HepG2 (cell line): ENCODE measurements at regions not wholly inside any gene's neighbourhood (a gene's known extent, or its start where the extent isn't known, plus 50 kb on each side); places are given as distances from the start of the nearest gene placed in this dataset.

Experiments used
- ATAC-seq: fragments of 200-7000 bp; cut with Tn5 transposase; 3 replicates; pipeline ENCODE4 v1.9.1; 2020; ENCODE audit warnings: mild to moderate bottlenecking, moderate library complexity
- BruUV-seq: library from RNA; stranded (reverse); fragments of 400-500 nt; replicated peaks from 2 replicates; lab custom pipeline; 2021; lab: Mats Ljungman, UMichigan
- CTCF ChIA-PET: fragments of 300-600 bp; formaldehyde crosslinking; extraction: SDS; loops from one replicate; lab custom pipeline; 2021; ENCODE audit warnings: low total read pairs, inconsistent platforms, low intra/inter-chr PET ratio; lab: Yijun Ruan, JAX
- POLR2A ChIA-PET: fragments of 350-600 bp; sonication (Branson Sonifier 250); formaldehyde crosslinking; loops from one replicate; lab custom pipeline; 2020; ENCODE audit warnings: antibody characterized with exemption, inconsistent platforms; lab: Yijun Ruan, JAX
- DNase-seq: peaks from one replicate; pipeline ENCODE4 v3.0.0-alpha.2; 2015; ENCODE audit warnings: low spot score
- FAIRE-seq: peaks from 3 replicates; lab custom pipeline; 2011; peaks lifted over from hg19 to GRCh38; lab: Jason Lieb, UNC
- H2AFZ ChIP-seq: one replicate; pipeline ENCODE4 v1.6.1; 2011; ENCODE audit warnings: low read length, inconsistent platforms
- H3K27ac ChIP-seq: fragments of 300-600 bp; 3 replicates; pipeline ENCODE4 v1.8.0; 2011; ENCODE audit warnings: mixed run types, mild to moderate bottlenecking, mixed read lengths, low read length, inconsistent platforms; ENCODE audit not compliant: insufficient read depth; ENCODE audit errors: extremely low read length
- H3K27me3 ChIP-seq, 2 experiments: fragments of 200-600 bp in 1 of 2; 2 replicates in 1 of 2; 3 replicates in 1 of 2; pipeline versions ENCODE4 v1.6.0 to v1.8.0; 2011; ENCODE audit warnings: low read length in 2 of 2, mild to moderate bottlenecking in 2 of 2, moderate library complexity in 2 of 2, inconsistent platforms in 1 of 2; ENCODE audit not compliant: insufficient read depth in 2 of 2, control insufficient read depth in 1 of 2
- H3K36me3 ChIP-seq, 2 experiments: fragments of 200-600 bp in 1 of 2; replicated peaks in 1 of 2; 2 replicates in 1 of 2; 3 replicates in 1 of 2; pipeline versions ENCODE4 v1.5.1 to v1.8.0; 2011; ENCODE audit warnings: low read length in 2 of 2, inconsistent platforms in 1 of 2; ENCODE audit not compliant: insufficient read depth in 2 of 2, control insufficient read depth in 1 of 2
- H3K4me1 ChIP-seq: 2 replicates; pipeline ENCODE4 v1.5.1; 2012; ENCODE audit warnings: low read length, inconsistent platforms; ENCODE audit not compliant: insufficient read depth
- H3K4me2 ChIP-seq: 2 replicates; pipeline ENCODE4 v1.6.0; 2011; ENCODE audit warnings: low read depth, low read length, inconsistent platforms
- H3K4me3 ChIP-seq, 3 experiments: fragments of 200-600 bp in 1 of 3; sonication (generic), shearing (Covaris generic) in 1 of 3; replicated peaks in 1 of 3; 2 replicates each; pipeline ENCODE4 v1.5.1; 2011 to 2016; ENCODE audit warnings: low read length in 3 of 3, inconsistent platforms in 2 of 3, low read depth in 2 of 3, mild to moderate bottlenecking in 2 of 3, control low read depth in 1 of 3, mixed read lengths in 1 of 3; ENCODE audit not compliant: insufficient read depth in 1 of 3
- H3K79me2 ChIP-seq: one replicate; pipeline ENCODE4 v1.6.1; 2011; ENCODE audit warnings: low read length, inconsistent platforms; ENCODE audit not compliant: insufficient read depth
- H3K9ac ChIP-seq: 2 replicates; pipeline ENCODE4 v1.6.0; 2011; ENCODE audit warnings: mild to moderate bottlenecking, low read depth, low read length, inconsistent platforms; ENCODE audit not compliant: insufficient read depth
- H3K9me3 ChIP-seq: 2 replicates; pipeline ENCODE4 v1.5.1; 2012; ENCODE audit warnings: mild to moderate bottlenecking, low read length
- H4K20me1 ChIP-seq: 2 replicates; pipeline ENCODE4 v1.6.0; 2011; ENCODE audit warnings: inconsistent platforms, mild to moderate bottlenecking, low read length, moderate library complexity; ENCODE audit not compliant: insufficient read depth
- IRF2 ChIP-seq: IDR thresholded peaks from 2 replicates; pipeline ENCODE4 v1.6.1; 2018; ENCODE audit warnings: missing genetic modification reagents, missing compliant biosample characterization
- KDM1A ChIP-seq: IDR thresholded peaks from 2 replicates; pipeline ENCODE4 v1.6.1; 2016; ENCODE audit warnings: missing compliant biosample characterization
- KLF9 ChIP-seq: IDR thresholded peaks from 2 replicates; pipeline ENCODE4 v1.6.1; 2016; ENCODE audit warnings: low read depth
- RELA ChIP-seq: sonication (generic); formaldehyde crosslinking; IDR thresholded peaks from 2 replicates; pipeline ENCODE4 v1.4.0; 2020; ENCODE audit warnings: missing genetic modification reagents
- SRY ChIP-seq: sonication (generic); formaldehyde crosslinking; IDR thresholded peaks from 2 replicates; pipeline ENCODE4 v1.8.0; 2022; ENCODE audit warnings: mild to moderate bottlenecking, missing genetic modification reagents
- TOPORS ChIP-seq: sonication (generic); formaldehyde crosslinking; IDR thresholded peaks from 2 replicates; pipeline ENCODE4 v1.8.0; 2023; ENCODE audit warnings: mild to moderate bottlenecking, missing genetic modification reagents
- XBP1 ChIP-seq: sonication (generic); formaldehyde crosslinking; IDR thresholded peaks from 2 replicates; pipeline ENCODE4 v1.5.0; 2020; ENCODE audit warnings: missing genetic modification reagents
- ZEB1 ChIP-seq: IDR thresholded peaks from 2 replicates; pipeline ENCODE4 v1.6.1; 2012; ENCODE audit warnings: mild to moderate bottlenecking, low read depth, inconsistent platforms; ENCODE audit not compliant: insufficient replicate concordance
- ZNF138 ChIP-seq: sonication (generic); formaldehyde crosslinking; IDR thresholded peaks from 2 replicates; pipeline ENCODE4 v1.5.0; 2020; ENCODE audit warnings: mild to moderate bottlenecking, low read depth, missing genetic modification reagents
- ZNF234 ChIP-seq: sonication (generic); formaldehyde crosslinking; conservative IDR thresholded peaks from 2 replicates; pipeline ENCODE4 v1.5.1; 2020; ENCODE audit warnings: mild to moderate bottlenecking, missing genetic modification reagents
- ZNF776 ChIP-seq: sonication (generic); formaldehyde crosslinking; IDR thresholded peaks from 2 replicates; pipeline ENCODE4 v1.4.0; 2020; ENCODE audit warnings: mild to moderate bottlenecking, missing genetic modification reagents
- WGBS: methylation state at CpG from one replicate; pipeline ENCODE4 v1.1.6; 2017; ENCODE audit warnings: low lambda C conversion rate; 5-methylcytosine and 5-hydroxymethylcytosine counted together
- in situ Hi-C: cut with HindIII; loops from 2 replicates; pipeline ENCODE4 v1.10.0; 2017; ENCODE audit warnings: low pct_unique_long_range_greater_than_20kb; ENCODE audit not compliant: extremely low pct_ligation_motif_present
- intact Hi-C: fragments of 100-400 bp; cut with micrococcal nuclease; formaldehyde crosslinking; loops from one replicate; pipeline ENCODE4 v1.10.0; 2022; ENCODE audit not compliant: unreplicated experiment
- TF ChIP-seq, protein P1 (sequence below): sonication (generic); formaldehyde crosslinking; IDR thresholded peaks from 2 replicates; pipeline ENCODE4 v1.5.0; 2020; ENCODE audit warnings: missing genetic modification reagents, mild to moderate bottlenecking, borderline replicate concordance
- TF ChIP-seq, protein P2 (sequence below): sonication (generic); formaldehyde crosslinking; IDR thresholded peaks from 2 replicates; pipeline ENCODE4 v1.8.1; 2022; ENCODE audit warnings: low read depth, mild to moderate bottlenecking, missing genetic modification reagents
- TF ChIP-seq, protein P3 (sequence below): IDR thresholded peaks from 2 replicates; pipeline ENCODE4 v1.4.0; 2020; ENCODE audit warnings: mild to moderate bottlenecking, missing genetic modification reagents

DNA sequence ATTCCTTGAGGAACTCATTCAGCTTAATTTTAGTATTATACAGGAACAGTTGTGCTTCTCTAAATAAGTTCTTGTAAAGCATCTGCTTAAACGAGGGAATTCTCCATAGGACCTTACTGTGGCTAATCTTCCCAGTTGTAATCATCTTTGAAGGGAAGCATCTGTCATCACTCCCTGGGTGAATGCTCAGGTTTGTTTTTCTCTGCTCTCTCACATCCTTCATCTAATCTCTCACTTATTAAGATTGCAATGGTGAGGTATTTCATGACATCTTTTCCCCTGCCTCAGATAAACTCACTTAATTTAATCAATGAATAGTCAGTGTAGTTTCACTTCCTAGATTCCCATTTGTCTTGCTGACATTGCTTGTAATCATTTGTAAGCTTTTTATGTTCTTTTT is 121.8 kb upstream of the ADAMTS3 start:
- Histone ChIP-seq H3K79me2 (no peaks in the 10 kb centered on the region), H3K4me3 (no peak overlapping the region), H3K4me1 (no peaks in the 10 kb centered on the region), H2AFZ (no peak overlapping the region), H3K4me2 (no peak overlapping the region), H3K27ac (no peak overlapping the region), H3K36me3 (no peaks in the 10 kb centered on the region), H3K9me3 (no peaks in the 10 kb centered on the region), H3K9ac (no peak overlapping the region), H3K27me3 (no peaks in the 10 kb centered on the region), H4K20me1 (no peaks in the 10 kb centered on the region)
- WGBS = 0% methylated on average over 1 of the region's 1 CpG
- in situ Hi-C loops = no loop called here
- ChIA-PET CTCF (no interaction called here), POLR2A (no interaction called here)
- ATAC-seq (no peak), FAIRE-seq (no peak), DNase-seq (no peak)
- no peak for TF ChIP-seq TOPORS
- no TSS peak for BruUV-seq
- intact Hi-C loops = no loop called here

DNA sequence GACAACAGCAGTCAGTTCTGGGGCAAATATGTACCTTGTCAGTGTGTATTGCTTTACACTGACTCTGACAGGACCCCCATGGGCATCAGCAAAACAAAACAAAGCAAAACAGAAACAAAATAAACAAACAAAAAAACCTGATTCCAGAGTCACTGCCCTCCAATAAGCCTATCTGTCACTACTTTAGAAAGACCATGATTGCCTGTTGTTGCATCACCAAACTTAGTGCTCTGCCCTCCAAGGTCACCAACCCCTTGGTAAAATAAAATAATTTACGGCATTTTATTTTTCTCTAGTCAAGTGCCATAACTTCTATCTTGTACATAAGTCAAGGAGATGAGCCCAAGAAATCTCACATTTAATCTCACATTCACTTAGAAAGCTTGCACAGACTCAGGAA is 120.9 kb upstream of the ADAMTS3 start:
- Histone ChIP-seq H2AFZ (no peak overlapping the region), H3K4me1 (no peaks in the 10 kb centered on the region), H3K27me3 (no peaks in the 10 kb centered on the region), H3K36me3 (no peaks in the 10 kb centered on the region), H4K20me1 (no peaks in the 10 kb centered on the region), H3K9me3 (no peaks in the 10 kb centered on the region), H3K27ac (no peak overlapping the region), H3K4me3 (no peak overlapping the region), H3K4me2 (no peak overlapping the region), H3K79me2 (no peaks in the 10 kb centered on the region), H3K9ac (no peak overlapping the region)
- FAIRE-seq = no peak
- ATAC-seq = no peak
- no peak for DNase-seq
- ChIA-PET CTCF (no interaction called here), POLR2A (no interaction called here)
- no TSS peak for BruUV-seq
- WGBS = 4% methylated on average over 1 of the region's 1 CpG
- in situ Hi-C loops = no loop called here
- intact Hi-C loops = no loop called here
- TF ChIP-seq RELA (no peak), KLF9 (CRISPR knock-in tag) (no peak), ZNF138 (CRISPR knock-in tag) (no peak), KDM1A (CRISPR knock-in tag) (no peak), SRY (CRISPR knock-in tag) (no peak), XBP1 (CRISPR knock-in tag) (no peak), IRF2 (CRISPR knock-in tag) (no peak), ZEB1 (no peak), ZNF776 (CRISPR knock-in tag) (no peak), ZNF234 (CRISPR knock-in tag) (no peak)
- TF ChIP-seq, protein P1, sequence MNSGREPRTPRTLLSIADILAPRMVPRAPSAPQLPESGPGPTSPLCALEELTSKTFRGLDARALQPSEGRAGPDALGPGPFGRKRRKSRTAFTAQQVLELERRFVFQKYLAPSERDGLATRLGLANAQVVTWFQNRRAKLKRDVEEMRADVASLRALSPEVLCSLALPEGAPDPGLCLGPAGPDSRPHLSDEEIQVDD (CRISPR knock-in tag) = no peak
- TF ChIP-seq, protein P2, sequence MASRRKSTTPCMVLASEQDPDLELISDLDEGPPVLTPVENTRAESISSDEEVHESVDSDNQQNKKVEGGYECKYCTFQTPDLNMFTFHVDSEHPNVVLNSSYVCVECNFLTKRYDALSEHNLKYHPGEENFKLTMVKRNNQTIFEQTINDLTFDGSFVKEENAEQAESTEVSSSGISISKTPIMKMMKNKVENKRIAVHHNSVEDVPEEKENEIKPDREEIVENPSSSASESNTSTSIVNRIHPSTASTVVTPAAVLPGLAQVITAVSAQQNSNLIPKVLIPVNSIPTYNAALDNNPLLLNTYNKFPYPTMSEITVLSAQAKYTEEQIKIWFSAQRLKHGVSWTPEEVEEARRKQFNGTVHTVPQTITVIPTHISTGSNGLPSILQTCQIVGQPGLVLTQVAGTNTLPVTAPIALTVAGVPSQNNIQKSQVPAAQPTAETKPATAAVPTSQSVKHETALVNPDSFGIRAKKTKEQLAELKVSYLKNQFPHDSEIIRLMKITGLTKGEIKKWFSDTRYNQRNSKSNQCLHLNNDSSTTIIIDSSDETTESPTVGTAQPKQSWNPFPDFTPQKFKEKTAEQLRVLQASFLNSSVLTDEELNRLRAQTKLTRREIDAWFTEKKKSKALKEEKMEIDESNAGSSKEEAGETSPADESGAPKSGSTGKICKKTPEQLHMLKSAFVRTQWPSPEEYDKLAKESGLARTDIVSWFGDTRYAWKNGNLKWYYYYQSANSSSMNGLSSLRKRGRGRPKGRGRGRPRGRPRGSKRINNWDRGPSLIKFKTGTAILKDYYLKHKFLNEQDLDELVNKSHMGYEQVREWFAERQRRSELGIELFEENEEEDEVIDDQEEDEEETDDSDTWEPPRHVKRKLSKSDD (CRISPR knock-in tag) = no peak
- TF ChIP-seq, protein P3, sequence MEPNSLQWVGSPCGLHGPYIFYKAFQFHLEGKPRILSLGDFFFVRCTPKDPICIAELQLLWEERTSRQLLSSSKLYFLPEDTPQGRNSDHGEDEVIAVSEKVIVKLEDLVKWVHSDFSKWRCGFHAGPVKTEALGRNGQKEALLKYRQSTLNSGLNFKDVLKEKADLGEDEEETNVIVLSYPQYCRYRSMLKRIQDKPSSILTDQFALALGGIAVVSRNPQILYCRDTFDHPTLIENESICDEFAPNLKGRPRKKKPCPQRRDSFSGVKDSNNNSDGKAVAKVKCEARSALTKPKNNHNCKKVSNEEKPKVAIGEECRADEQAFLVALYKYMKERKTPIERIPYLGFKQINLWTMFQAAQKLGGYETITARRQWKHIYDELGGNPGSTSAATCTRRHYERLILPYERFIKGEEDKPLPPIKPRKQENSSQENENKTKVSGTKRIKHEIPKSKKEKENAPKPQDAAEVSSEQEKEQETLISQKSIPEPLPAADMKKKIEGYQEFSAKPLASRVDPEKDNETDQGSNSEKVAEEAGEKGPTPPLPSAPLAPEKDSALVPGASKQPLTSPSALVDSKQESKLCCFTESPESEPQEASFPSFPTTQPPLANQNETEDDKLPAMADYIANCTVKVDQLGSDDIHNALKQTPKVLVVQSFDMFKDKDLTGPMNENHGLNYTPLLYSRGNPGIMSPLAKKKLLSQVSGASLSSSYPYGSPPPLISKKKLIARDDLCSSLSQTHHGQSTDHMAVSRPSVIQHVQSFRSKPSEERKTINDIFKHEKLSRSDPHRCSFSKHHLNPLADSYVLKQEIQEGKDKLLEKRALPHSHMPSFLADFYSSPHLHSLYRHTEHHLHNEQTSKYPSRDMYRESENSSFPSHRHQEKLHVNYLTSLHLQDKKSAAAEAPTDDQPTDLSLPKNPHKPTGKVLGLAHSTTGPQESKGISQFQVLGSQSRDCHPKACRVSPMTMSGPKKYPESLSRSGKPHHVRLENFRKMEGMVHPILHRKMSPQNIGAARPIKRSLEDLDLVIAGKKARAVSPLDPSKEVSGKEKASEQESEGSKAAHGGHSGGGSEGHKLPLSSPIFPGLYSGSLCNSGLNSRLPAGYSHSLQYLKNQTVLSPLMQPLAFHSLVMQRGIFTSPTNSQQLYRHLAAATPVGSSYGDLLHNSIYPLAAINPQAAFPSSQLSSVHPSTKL (CRISPR knock-in tag) = no peak
